Panc1 (cell line): ENCODE measurements at regions not wholly inside any gene's neighbourhood (a gene's known extent, or its start where the extent isn't known, plus 50 kb on each side); places are given as distances from the start of the nearest gene placed in this dataset.

Experiments used
- POLR2AphosphoS5 ChIP-seq: IDR thresholded peaks from 2 replicates; pipeline ENCODE4 v1.6.1; 2012; ENCODE audit warnings: mild to moderate bottlenecking, low read depth, low read length, moderate library complexity
- SIN3A ChIP-seq: IDR thresholded peaks from 2 replicates; pipeline ENCODE4 v1.6.1; 2012; ENCODE audit warnings: low read depth, mild to moderate bottlenecking, low read length, moderate library complexity, borderline replicate concordance; ENCODE audit not compliant: insufficient read depth
- TF ChIP-seq, protein P1 (sequence below): fragments of 450-650 bp; IDR thresholded peaks from 2 replicates; pipeline ENCODE4 v1.5.1; 2017; ENCODE audit warnings: mild to moderate bottlenecking
- TF ChIP-seq, protein P2 (sequence below), 2 experiments: IDR thresholded peaks; 2 replicates each; pipeline ENCODE4 v1.6.1; 2011 to 2012; ENCODE audit warnings: low read depth in 2 of 2, control low read depth in 1 of 2, low read length in 1 of 2, mild to moderate bottlenecking in 1 of 2, moderate library complexity in 1 of 2; ENCODE audit not compliant: insufficient read depth in 1 of 2

DNA sequence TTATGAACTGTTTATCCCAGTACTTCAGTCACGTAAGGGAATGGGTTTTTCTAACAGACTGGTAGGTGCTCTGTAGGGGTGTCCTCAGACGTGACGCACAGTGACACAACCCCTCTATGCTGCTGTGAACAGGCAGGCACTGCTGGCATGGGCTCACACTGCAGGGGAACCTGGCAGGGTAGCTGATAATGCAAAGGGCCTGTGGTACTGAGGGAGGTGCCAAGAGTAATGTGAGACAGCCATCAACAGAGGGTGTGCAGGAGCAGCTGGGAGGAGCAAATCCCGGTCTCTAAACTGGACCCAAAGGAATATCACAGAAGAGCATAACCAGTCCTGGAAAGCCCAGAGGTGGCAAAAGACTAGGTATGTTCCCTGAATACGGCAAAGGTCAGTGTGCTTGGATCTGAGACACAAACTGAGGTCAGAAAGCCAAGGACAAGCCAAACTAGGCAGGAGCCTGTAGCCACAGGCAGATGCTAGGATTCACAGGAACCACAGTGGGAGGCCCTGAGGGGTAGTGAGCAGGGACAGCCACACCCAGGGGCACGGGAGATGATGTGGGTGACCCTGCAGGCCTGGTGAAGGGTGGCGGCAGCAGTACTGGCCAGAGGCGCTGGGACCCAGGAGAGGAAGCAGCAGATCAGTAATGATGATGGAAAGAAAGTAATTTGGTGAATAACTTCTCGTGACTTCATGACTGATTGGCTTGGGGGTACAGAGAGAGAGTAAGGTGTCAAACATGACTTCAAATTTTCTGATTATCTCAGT, 248.1 kb upstream of the CHRNA7 start:
- TF ChIP-seq, protein P1, sequence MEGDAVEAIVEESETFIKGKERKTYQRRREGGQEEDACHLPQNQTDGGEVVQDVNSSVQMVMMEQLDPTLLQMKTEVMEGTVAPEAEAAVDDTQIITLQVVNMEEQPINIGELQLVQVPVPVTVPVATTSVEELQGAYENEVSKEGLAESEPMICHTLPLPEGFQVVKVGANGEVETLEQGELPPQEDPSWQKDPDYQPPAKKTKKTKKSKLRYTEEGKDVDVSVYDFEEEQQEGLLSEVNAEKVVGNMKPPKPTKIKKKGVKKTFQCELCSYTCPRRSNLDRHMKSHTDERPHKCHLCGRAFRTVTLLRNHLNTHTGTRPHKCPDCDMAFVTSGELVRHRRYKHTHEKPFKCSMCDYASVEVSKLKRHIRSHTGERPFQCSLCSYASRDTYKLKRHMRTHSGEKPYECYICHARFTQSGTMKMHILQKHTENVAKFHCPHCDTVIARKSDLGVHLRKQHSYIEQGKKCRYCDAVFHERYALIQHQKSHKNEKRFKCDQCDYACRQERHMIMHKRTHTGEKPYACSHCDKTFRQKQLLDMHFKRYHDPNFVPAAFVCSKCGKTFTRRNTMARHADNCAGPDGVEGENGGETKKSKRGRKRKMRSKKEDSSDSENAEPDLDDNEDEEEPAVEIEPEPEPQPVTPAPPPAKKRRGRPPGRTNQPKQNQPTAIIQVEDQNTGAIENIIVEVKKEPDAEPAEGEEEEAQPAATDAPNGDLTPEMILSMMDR, result no peak
- TF ChIP-seq POLR2AphosphoS5, result no peak
- no peak for TF ChIP-seq SIN3A
- TF ChIP-seq, protein P2, sequence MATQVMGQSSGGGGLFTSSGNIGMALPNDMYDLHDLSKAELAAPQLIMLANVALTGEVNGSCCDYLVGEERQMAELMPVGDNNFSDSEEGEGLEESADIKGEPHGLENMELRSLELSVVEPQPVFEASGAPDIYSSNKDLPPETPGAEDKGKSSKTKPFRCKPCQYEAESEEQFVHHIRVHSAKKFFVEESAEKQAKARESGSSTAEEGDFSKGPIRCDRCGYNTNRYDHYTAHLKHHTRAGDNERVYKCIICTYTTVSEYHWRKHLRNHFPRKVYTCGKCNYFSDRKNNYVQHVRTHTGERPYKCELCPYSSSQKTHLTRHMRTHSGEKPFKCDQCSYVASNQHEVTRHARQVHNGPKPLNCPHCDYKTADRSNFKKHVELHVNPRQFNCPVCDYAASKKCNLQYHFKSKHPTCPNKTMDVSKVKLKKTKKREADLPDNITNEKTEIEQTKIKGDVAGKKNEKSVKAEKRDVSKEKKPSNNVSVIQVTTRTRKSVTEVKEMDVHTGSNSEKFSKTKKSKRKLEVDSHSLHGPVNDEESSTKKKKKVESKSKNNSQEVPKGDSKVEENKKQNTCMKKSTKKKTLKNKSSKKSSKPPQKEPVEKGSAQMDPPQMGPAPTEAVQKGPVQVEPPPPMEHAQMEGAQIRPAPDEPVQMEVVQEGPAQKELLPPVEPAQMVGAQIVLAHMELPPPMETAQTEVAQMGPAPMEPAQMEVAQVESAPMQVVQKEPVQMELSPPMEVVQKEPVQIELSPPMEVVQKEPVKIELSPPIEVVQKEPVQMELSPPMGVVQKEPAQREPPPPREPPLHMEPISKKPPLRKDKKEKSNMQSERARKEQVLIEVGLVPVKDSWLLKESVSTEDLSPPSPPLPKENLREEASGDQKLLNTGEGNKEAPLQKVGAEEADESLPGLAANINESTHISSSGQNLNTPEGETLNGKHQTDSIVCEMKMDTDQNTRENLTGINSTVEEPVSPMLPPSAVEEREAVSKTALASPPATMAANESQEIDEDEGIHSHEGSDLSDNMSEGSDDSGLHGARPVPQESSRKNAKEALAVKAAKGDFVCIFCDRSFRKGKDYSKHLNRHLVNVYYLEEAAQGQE (IDR thresholded peaks at IDR 0.05; ENCODE audit: insufficient read depth in 1 of 2, low read depth in 2 of 2, low read length in 1 of 2), result no peak
